ENCODE measurements at regions not wholly inside any gene's neighbourhood (a gene's known extent, or its start where the extent isn't known, plus 50 kb on each side); places are given as distances from the start of the nearest gene placed in this dataset.

DNA sequence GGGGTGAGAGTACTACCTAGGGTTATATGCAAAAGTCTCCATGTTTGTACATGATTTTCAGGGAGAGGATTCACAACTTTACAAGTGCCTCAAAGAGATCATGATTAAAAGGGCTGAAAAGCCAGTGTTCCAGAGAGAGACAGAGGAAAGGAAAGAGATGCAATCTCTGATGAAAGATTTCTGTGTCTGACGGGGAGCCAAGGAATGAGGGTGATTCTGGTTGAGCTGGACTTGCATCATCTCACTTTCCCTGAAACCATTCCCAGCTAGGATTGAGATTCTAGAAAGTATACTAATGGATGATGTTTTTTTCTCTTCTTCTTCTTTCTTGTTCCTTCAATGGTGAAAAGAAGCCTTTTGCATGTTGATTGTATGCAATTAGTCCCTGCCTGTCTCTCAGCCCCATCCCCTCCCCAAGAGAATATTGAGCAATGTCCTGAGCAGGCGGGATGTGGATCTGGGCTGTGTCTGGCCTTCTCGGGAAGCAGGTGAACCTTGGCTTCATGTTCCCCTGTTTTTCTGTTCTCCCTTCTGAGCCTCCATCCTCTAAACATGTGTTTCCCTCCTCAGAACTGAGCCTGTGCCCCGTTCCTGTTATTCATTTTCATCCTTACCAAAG, 186.1 kb downstream of the ZNF365 start:
- Histone ChIP-seq H3K9me3 (ENCODE audit: control insufficient read depth, low read depth, low read length) (no peaks in the 10 kb centered on the region), H2AFZ (ENCODE audit: low read length) (no peak overlapping the region), H4K5ac (ENCODE audit: insufficient read length, low read depth, low read length) (no peak overlapping the region), H2AK5ac (ENCODE audit: insufficient read length, low read length) (no peak overlapping the region), H3K56ac (ENCODE audit: insufficient read length, low read depth, low read length) (no peak overlapping the region), H3K9ac (ENCODE audit: extremely low read depth, insufficient read length, low read length) (no peak overlapping the region), H4K20me1 (ENCODE audit: control insufficient read depth, insufficient read depth, insufficient read length) (no peaks in the 10 kb centered on the region), H3K4me1 (ENCODE audit: insufficient read depth, low read length) (no peaks in the 10 kb centered on the region), H3K27ac (ENCODE audit: insufficient read length, low read depth, low read length) (no peak overlapping the region), H3K79me1 (ENCODE audit: insufficient read depth, low read depth, low read length, poor library complexity, severe bottlenecking) (no peaks in the 10 kb centered on the region), H3K4ac (ENCODE audit: low read depth, low read length) (no peak overlapping the region), H2BK20ac (ENCODE audit: low read depth, low read length, poor library complexity, severe bottlenecking) (no peak overlapping the region), H3K4me2 (ENCODE audit: insufficient read depth, insufficient read length, low read length) (no peak overlapping the region), H3T11ph (ENCODE audit: low read length) (no peak overlapping the region), H2BK120ac (ENCODE audit: low read depth, low read length, poor library complexity, severe bottlenecking) (no peak overlapping the region), H3K23ac (ENCODE audit: insufficient read length, low read depth, low read length) (no peak overlapping the region), H4K91ac (ENCODE audit: insufficient read length, low read depth, low read length) (no peak overlapping the region), H2BK12ac (ENCODE audit: insufficient read length, low read depth, low read length) (no peak overlapping the region), H3K18ac (ENCODE audit: insufficient read length, low read depth, low read length) (no peak overlapping the region), H3K14ac (ENCODE audit: insufficient read depth, low read length) (no peak overlapping the region), H3K79me2 (ENCODE audit: insufficient read depth, low read length) (no peaks in the 10 kb centered on the region), H3K27me3 (ENCODE audit: insufficient read depth, low read length) (no peaks in the 10 kb centered on the region), H2BK15ac (ENCODE audit: low read depth, low read length) (no peak overlapping the region), H4K8ac (replicated peaks; ENCODE audit: insufficient read length, low read depth, low read length) (no peak overlapping the region), H3K23me2 (ENCODE audit: insufficient read length, low read depth, low read length, poor library complexity, severe bottlenecking) (no peaks in the 10 kb centered on the region), H2BK5ac (ENCODE audit: insufficient read length, low read length) (no peak overlapping the region)
- Mint-ChIP-seq H3K27ac (no peak overlapping the region), H3K27me3 (ENCODE audit: low read depth) (no peaks in the 10 kb centered on the region; the same call in 1 of the 2 replicates), H3K9me3 (no peaks in the 10 kb centered on the region; a peak in 1 of 5 replicates), H3K4me1 (peaks cover 5 to 14% of the 10 kb centered on the region in 2 experiments; a peak in 3 of 4 replicates), H3K36me3 (ENCODE audit: insufficient read depth in 1 of 3, low read depth in 3 of 3) (no peaks in the 10 kb centered on the region), H3K4me3 (no peak overlapping the region)
- no peak for TF ChIP-seq CTCF (conservative IDR thresholded peaks at IDR 0.05)
- no peak for DNase-seq
- WGBS (ENCODE audit: extremely low coverage, insufficient read length, low lambda C conversion rate), result no CpG with 5 or more reads among the region's 4 CpGs

All from H9 (cell line).